AG20443 (cell line): ENCODE measurements at regions not wholly inside any gene's neighbourhood (a gene's known extent, or its start where the extent isn't known, plus 50 kb on each side); places are given as distances from the start of the nearest gene placed in this dataset.
A peak's percentile ranks its signal among the peaks of the same experiment; 100 is the strongest.

Source experiments
- DNase-seq: peaks from one replicate; pipeline ENCODE4 v3.0.0; 2012; ENCODE audit warnings: low spot score, mixed read lengths

DNA sequence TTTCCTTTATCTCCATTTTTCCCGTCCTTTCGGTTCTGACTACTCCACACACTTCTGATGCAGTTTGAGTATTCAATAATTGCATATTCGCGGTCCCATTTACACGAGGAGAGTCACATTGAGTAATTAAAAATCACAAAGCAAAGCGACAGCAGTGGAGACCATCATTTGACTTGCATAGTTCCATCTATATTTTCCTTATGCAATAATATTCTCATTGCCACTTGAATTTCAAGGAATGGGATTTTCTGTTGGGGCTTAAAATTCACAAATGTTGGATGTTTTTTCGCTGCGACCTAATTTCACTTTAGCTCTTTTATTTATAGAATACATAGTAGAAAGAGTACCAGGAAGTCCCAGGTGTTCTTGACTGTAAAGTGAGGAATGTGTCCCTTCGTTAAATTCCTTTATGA, 186.8 kb downstream of the ZEB2 start:
- DNase-seq: no peak

DNA sequence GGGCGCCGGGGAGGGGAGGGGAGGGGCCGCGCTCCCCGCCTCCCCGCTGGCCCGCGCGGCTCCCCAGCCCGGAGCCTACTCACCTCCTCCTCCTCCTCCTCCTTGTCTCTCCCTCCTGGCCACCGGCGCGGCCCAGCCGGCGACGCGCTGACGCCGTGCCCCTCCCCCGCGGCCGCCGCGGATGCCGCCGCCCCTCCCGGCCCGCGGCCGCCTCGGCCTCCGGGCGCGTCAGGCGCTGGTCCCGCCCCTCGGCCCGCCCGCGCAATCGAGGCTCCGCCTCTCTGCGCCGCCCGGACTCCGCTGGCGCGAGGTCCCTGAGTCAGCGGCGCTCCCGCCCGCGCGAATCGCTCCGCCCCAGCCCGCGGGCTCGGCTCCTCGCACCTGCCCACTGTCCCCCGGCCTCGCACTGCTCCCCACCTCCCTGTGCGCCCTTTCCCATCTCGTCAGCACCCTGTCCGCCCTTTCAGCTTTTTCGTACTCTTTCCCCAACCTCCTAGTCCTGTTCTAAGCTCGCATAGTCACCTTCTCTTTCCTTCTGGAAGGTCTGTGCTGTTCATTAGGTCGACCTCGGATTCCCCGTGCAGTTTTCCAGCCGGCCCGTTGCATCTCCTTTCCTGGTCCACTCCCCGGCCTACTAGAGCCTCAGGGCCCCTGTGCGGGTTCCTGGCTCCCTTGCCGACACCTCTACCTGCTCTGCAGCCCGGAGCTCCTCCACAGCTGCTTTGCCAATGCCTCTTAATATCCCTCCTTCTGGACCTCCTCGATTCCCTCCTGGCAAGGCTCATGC, 187.4 kb downstream of the ZEB2 start:
- DNase-seq: peak; percentile 98

DNA sequence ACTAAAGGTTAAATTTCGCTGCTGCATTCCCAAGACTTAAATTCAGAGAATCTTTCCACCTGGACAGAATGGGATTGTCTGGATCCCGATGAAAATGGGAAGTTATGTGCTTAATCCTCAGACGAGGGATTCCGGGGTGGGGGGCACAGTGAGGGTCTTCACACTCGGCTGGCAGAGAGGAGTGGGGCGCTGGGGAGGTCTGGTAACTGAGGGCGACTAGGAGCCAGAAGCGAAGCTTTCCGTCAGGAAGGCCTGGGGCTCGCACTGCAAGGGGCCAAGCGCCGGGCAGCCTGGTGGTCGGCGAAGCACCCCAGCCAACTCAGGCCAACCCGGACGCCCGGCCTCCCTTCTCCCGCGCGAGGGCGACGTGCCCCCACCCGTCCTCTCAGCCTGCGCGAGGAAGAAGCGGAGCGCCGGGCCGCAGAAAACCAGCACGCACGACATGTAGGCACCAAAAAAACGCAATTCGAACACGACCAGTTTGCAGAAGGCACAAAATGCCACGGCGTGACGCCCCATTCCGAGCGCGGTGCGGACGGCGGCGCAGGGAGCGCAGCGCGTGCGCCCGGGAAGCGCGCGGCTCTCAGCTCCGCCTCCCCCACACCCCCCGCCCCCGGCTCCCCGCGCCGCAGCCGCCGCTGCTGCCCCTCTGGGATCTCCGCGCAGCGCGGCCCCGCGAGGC, 188.1 kb downstream of the ZEB2 start:
- DNase-seq: no peak

DNA sequence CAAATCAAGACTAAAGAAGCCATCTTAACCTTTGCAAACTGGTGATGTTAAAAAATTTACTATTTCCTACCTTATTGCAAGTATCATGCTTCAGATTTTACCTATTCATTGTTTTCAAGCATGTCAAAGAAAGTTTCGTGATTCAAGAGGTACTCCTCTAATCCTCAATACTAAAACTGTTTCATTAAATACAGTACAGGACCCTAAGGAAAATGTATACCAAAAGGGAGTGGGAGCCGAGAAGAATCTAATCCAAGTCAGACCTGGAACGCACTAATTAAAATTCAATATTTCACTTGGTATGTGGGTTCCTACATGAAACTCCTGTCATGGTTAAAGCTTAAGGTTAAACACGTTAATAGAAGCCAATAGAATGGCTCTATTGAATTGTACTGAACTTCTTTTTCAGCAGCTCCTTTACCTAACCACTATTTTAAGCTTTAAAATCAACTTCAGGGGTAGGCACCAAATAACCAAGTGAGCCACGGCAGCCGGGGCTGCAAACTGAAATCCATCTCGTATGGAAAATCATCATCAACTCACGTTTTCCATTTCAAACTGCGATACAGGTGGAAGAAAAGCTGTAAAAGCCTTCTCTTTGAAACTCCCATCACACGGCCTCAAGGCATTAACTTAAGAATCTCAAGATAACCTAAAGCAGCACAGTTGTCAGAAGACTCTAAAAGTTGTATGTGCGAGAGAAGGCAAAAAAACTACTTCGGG, 188.8 kb downstream of the ZEB2 start:
- DNase-seq: no peak

DNA sequence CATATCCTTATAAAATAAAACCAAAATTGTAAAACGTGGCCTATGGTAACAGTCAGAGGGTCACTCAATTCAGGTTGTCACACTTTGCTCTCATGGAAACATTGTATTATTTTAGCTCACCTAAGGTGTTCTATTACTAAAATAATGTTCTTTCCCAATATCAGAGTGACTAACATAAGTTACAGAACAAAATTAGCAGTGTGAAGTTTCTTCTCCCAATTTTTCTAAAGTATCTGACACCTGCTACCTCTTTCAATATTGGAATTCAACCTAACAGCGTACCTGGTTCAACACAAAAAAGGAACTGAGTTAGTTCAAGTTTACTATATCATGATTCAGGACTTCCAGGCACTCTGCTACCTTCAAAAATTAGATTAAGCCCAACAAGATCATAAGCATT, 190.4 kb downstream of the ZEB2 start:
- no peak for DNase-seq

DNA sequence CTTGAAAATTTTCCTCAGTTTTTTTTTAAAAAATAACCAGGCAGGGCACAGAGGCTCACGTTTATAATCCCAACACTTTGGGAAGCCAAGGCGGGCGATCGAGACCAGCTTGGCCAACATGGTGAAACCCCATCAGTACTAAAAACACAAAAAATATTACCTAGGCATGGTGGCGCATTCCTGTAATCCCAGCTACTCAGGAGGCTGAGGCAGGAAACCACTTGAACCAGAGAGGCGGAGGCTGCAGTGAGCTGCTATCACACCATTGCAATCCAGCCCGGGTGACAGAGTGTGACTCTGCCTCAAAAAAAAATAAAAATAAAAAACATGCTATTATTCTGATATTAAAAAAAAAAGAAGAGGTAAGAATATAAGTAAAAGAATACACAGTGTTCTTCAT, 191.0 kb downstream of the ZEB2 start:
- no peak for DNase-seq

DNA sequence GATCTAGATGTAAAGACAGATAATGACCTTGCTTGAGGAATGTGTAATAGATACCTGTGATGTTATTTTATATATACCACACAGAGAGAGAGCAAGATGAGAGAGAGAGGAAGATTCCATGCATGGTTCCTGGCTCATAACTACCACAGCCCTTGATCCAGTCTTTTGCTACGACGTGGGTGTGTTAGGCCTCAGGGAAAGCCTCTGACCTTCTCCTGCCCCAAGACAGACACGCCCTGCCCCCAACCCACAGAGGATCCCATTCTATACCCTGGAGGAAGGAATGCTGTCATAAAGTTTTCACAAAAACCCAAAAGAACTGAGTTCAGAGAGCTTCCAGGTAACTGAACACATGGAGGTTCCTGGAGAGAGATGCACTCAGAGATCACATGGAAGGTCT, 193.1 kb downstream of the ZEB2 start:
- DNase-seq: no peak

DNA sequence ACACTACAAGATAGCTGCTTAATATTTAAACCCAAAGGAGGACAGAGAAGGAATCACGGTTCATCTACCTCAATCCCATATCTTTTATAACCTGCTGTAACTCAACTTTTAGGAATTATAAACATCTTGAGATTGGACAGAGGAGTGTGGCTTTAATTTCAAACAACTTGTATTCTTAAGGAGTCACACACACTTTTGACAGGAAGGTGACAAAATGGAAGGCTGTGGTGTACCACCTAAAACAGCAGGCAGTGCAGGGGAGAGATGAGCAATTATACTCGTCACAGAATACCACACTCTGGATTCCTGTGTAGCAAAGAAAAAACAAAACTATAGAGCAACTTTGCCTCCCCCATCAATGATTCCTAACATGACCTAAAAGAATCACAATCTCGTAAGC, 194.8 kb downstream of the ZEB2 start:
- DNase-seq: no peak

DNA sequence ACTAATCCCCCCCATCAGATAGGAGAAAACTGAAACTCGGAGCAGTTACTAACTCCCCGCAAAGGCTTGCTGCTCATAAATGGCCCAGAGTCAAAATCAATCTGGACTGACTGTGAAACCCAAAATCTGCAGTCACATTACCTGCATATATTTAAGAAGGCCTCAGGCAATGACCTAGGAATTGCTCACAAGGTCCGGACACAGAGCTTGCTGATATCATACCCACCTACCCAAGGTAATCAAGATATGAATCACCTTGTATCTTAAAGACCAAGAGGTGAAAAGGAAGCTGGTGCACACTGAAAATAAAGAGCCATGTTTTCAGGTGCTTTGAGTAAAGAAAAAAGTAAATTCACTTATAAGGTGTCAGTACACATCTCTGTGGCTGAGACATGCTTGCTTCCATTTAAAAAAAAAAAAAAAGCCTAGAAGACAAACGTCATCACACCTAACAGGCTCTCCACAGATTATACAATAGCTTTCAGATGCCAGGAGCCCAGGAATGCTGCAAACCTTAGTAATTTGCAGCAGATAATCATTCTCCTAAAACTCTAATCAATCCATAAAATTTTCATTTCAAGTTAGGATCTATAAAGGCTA, 195.4 kb downstream of the ZEB2 start:
- no peak for DNase-seq

DNA sequence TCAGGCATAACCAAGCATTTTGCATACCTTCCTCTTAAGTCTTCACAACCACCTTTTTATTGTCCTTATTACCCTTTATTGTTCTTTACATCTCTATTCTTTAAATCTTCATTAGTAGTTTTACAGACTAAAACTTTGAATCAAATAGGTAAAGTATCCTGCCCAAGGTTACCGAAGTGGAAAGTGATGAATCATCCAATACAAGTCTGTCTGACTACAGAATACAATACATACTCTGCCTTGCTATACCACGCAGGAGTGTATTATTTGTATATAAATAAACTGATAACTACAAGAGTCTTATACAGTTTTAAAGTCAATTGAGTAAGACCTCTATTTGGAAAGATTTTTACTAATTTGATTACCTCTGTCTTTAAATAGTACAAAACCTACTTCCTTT, 196.0 kb downstream of the ZEB2 start:
- DNase-seq: no peak

DNA sequence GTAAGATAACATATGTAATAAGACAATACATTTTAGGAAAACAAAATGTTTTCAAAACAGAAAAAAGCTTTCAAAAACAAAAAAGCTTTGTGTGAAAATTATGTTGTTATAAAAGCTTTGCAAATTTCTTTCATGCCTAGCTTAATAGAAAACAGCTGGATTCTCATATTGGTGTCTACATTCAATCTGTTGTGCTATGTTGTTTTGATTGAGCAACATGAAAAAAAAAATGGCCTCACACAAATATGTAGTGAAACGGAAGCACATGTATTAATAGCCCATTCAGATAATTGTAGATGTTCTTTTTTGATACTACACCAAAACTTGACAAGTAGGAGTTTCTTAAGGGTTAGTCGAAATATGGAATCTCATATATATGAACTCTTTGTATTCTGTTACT, 197.5 kb downstream of the ZEB2 start:
- peak; percentile 20 for DNase-seq

DNA sequence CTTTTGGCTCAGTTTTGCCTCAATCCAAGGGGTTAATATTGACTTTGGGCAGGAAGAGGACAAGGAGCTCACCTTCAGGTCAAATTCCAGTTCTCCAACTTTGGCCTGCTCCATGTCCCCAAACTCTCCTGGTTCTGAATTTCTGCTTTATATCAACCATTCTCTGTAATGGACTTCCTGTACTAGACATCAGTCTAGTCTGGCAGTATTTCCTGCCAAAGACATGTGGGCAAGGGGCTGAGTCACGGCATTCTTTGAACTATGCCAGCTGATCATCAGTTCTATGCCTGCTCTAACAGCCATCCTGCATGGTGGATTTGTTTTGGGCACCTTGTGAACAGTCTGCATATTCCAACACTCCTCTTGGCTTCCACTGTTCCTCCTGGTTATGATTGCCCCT, 199.4 kb downstream of the ZEB2 start:
- DNase-seq: peak; percentile 38

DNA sequence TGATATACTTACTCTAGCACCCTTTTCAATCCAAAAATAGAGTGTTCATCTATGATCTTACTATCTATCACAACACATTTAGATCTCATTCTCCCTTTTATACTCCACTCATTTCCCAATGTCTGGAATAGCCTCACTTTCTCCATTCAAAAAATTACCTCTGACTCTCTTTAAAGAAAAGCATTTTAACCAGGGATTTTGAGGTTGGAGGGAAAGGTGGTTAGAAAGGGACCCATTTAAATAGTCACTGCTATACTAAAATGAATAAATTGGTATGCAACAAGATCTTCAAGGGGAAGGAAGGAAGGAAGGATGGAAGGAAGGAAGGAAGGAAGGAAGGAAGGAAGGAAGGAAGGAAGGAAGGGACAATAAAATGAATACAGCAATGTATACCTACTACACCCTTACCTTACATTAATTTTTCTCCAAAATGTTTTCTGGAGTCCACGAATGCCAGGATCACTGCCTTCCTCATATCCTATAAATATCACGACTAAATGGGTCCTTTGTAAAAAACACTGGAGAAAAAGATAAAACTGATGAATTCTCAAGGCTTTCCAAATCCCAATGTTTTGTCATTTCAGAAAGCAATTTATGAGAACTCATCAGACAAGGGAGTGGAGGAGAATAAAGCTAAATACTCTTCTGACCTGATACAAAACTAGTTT, 202.7 kb downstream of the ZEB2 start:
- no peak for DNase-seq

DNA sequence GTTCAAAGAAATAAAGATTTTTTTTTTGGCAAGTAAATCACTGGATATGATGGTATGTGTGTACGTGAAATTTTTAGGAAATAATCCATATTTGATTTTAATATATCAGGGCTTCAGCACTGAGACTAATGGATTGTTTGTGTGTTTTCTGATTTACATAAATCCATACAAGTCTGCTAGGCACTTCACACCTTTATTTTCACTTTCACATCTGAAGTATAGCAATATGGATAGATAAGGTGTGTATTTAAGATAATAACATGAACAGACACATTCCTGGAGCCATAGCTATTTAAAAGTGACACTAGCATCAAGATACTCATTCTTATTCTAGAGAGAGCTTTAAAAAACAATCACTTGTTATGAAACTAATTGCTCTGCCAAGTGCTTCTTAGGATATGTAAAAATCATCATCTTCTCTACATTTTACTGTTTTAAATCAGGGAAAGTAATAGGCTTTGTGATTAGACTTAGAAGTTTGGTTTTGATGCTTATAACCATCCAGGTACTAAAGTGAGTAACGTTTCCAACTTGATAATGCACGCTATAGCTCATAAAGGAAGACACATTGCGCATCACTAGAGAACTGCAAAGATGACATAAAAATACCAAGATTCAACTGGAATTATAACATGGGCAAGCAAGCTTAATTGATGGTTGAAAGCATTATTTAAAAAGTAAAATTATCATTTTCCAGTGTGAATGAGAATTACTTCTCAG, 208.9 kb downstream of the ZEB2 start:
- DNase-seq: no peak

DNA sequence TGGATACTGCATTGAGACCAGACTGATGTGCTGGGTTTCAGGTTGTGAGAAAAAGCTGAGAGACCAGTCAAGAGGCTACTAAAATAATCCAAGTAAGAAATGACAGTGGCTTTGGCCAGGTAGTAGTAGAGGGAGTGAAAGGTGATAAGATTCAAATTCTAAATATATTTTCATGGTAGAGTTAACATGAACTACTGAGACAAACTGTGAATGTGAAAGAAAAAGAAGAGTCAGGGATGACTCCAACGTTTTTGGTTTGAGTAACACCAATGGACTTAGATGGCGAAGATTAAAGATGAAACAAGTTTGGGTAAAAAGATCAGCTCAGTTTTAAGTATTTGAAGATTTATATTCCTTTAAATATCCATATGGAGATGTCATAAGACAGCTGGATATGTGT, 209.4 kb downstream of the ZEB2 start:
- DNase-seq: no peak

DNA sequence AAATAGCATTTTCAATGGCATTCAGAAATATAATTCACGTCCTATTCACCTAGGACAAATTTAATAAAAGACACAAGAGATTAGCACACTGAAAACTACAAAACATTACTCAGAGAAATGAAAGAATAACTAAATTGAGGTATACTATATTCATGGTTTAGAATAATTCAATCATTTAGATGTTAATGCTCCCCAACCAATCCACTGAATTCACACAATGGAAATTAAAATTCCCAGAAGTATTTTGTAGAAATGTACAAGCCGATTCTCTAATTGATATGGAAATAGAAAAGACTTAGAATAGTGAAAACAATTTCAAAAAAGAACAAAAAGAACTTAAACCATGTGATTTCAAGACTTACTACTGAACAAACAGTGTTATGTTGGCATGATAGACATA, 212.2 kb downstream of the ZEB2 start:
- no peak for DNase-seq

DNA sequence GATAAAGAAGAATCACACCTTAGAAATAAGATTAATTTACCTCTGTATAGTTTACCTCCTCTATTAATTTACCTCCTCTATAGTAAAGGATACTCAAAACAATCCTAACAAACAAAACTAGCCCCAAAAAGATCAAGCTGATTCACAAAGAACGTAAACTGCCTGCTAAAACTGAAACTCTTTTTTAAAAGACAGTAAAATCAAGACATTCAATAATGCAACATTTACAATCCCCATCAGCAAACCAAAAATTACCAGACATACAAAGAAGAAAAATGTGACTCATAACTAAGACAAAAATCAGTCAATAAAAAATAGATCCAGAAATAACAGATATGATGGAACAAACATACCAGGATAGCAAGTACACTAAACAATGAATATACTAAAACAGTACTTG, 215.7 kb downstream of the ZEB2 start:
- no peak for DNase-seq

DNA sequence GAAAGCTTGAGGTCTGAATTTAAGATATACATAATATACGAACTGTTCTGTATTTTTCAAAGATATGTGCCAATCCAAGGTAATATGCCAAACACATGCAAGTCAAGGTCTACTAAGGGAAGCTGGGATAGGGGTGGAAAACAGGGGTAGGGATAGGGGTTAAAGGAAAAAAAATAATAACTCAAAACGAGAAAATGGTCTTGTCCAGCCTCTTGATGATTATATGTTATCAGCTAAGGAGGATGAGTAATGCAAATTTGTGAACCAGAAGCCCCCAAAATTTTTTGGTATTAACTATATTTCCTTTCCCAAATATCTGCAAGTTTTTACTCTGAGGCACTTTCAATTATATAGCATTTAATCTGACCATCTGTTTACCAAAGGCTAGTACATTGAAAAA, 219.3 kb downstream of the ZEB2 start:
- no peak for DNase-seq

DNA sequence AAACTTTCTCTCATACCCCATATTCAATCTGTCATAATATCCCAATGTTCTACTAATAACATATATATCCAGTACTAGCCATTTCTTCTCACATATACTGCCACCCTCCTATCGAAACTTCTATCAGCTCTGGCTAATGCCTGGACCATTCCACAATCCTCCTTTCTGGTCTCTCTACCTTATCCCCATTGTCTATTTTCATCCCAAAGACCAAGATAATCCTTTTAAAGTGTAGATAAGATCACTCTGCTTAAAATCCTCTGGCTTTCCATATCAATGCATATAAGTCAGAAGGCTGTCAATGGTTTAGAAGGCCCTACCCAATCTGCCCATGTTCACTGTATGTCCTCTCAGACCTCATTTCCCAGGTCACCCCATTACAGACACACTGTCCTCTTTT, 229.6 kb downstream of the ZEB2 start:
- DNase-seq: no peak

DNA sequence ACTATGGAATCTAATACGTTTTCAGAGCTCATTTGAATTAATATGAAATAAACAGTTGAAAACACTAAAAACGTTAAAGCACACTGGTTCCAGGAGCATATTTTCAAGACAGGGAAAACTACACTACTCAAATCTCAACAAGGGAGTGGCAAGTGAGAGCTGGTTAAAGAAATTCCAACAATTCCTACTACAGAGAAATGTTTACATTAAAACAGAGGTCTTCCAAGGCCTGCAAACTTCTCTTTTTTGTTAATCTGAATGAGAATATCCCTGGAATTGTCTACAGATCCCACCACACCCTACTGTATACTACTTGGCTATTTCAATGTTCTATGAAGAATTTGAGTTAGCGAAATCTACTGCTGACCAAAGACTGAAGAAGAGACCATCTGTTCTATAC, 231.5 kb downstream of the ZEB2 start:
- DNase-seq: no peak

DNA sequence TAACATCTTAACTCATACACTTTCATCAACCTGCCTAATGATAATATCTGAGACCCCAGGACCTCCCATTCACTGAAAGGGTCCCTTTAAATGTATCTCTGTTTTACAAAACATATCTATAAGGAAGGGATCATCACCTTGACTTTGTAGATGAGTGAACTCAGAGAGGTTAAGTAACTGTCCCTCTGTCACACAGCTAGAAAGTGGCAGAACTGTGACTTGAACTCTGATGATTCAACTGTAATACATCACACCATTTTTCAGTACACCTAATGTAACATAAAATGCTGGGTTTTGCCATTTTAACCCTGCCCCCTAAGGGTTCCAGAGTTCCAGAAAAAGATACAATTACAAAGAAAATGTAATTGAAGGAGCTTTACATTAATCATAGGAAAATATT, 234.6 kb downstream of the ZEB2 start:
- DNase-seq: no peak

DNA sequence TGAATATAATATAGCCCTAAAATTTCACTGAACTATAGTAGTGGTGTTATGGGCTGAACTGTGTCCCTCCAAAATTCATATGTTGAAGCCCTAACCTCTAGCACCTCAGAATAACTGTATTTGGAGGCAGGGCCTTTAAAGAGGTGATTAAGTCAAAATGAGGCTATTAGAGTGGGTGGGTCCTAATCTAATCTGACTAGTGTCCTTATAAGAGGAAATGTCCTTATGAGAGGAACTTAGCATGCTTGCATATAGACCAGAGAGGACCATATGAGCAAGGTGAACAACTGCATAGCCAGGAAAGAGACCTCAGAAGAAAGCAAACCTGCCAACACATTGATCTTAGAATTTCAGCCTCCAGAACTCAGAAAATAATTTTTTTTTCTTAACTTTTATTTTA, 238.4 kb downstream of the ZEB2 start:
- DNase-seq: no peak
